ENCODE measurements at regions not wholly inside any gene's neighbourhood (a gene's known extent, or its start where the extent isn't known, plus 50 kb on each side); places are given as distances from the start of the nearest gene placed in this dataset.

DNA sequence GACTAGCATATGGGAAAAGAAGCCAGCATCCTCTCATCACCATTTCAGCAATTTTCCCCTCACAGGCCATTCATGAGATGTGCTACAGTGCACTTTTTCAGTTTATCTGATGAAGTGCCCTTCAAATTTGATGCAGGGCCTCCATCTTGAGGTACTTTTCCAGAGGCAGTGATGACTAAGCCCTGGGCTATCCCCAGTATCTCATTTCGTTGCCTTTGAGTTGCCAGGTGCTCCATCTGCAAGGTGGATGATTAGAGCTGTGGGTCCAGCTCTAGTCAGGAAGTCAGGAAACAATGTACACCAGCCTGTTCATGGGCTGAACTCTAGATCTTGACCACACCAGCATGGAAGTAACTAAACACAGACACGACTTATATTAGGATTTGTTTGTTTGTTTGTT lies 425.2 kb downstream of the METTL4 start:
- TF ChIP-seq HDGF (IDR thresholded peaks at IDR 0.05; ENCODE audit: borderline replicate concordance), result no peak
- TF ChIP-seq CTBP1 (IDR thresholded peaks at IDR 0.05; ENCODE audit: borderline replicate concordance), result no peak
- TF ChIP-seq LEF1 (IDR thresholded peaks at IDR 0.05; ENCODE audit: borderline replicate concordance), result no peak
- TF ChIP-seq SP1 (IDR thresholded peaks at IDR 0.05), result no peak
- no peak for TF ChIP-seq ZNF384 (IDR thresholded peaks at IDR 0.05)

Measured in HEK293T (cell line).